Activated CD4-positive, alpha-beta T cell treated with anti-CD3 and anti-CD28 coated beads for 4 hours (primary cell): ENCODE measurements at regions not wholly inside any gene's neighbourhood (a gene's known extent, or its start where the extent isn't known, plus 50 kb on each side); places are given as distances from the start of the nearest gene placed in this dataset.

Source experiments
- DNase-seq, 2 donors: peaks; one replicate each; pipeline ENCODE4 v3.0.0-alpha.2; 2020

GRCh38 chr22:47691152-47691895 is 928.9 kb downstream of the TBC1D22A start:
- no peak for DNase-seq

GRCh38 chr22:47690586-47690985 is 928.1 kb downstream of the TBC1D22A start:
- DNase-seq: no peak

- DNase-seq: no peak
Measured at GRCh38 chr22:47690166-47690565, 927.7 kb downstream of the TBC1D22A start.

- no peak for DNase-seq
Measured at GRCh38 chr22:47687776-47688175, 925.3 kb downstream of the TBC1D22A start.

GRCh38 chr22:47687346-47687655 is 924.9 kb downstream of the TBC1D22A start:
- DNase-seq: no peak

- DNase-seq: no peak
Measured at GRCh38 chr22:47686594-47687345, 924.3 kb downstream of the TBC1D22A start.

- no peak for DNase-seq
Measured at GRCh38 chr22:47681411-47682165, 919.1 kb downstream of the TBC1D22A start.

- DNase-seq: no peak
Measured at GRCh38 chr22:47678636-47679287, 916.3 kb downstream of the TBC1D22A start.

GRCh38 chr22:47678048-47678447 is 915.6 kb downstream of the TBC1D22A start:
- no peak for DNase-seq

GRCh38 chr22:47676685-47677084 is 914.2 kb downstream of the TBC1D22A start:
- DNase-seq: no peak

- DNase-seq: no peak
Measured at GRCh38 chr22:47674600-47674999, 912.1 kb downstream of the TBC1D22A start.

- no peak for DNase-seq
Measured at GRCh38 chr22:47673557-47673956, 911.1 kb downstream of the TBC1D22A start.

- DNase-seq: no peak
Measured at GRCh38 chr22:47672526-47672925, 910.1 kb downstream of the TBC1D22A start.

GRCh38 chr22:47665151-47665550 is 902.7 kb downstream of the TBC1D22A start:
- no peak for DNase-seq

- no peak for DNase-seq
Measured at GRCh38 chr22:47663615-47664605, 901.5 kb downstream of the TBC1D22A start.

- no peak for DNase-seq
Measured at GRCh38 chr22:47659467-47660223, 897.2 kb downstream of the TBC1D22A start.

GRCh38 chr22:47658182-47658581 is 895.7 kb downstream of the TBC1D22A start:
- DNase-seq: no peak

GRCh38 chr22:47657224-47657623 is 894.8 kb downstream of the TBC1D22A start:
- DNase-seq: no peak

GRCh38 chr22:47656806-47657205 is 894.4 kb downstream of the TBC1D22A start:
- no peak for DNase-seq

GRCh38 chr22:47655930-47656329 is 893.5 kb downstream of the TBC1D22A start:
- no peak for DNase-seq

GRCh38 chr22:47654922-47655491 is 892.6 kb downstream of the TBC1D22A start:
- no peak for DNase-seq
